SIG-M5 treated with dmso at 0.1 percent for 504 hours (cell line): ENCODE measurements at regions not wholly inside any gene's neighbourhood (a gene's known extent, or its start where the extent isn't known, plus 50 kb on each side); places are given as distances from the start of the nearest gene placed in this dataset.

Experiments
- DNase-seq: peaks from one replicate; lab custom pipeline; 2025; ENCODE audit not compliant: unreplicated experiment; lab: John Stamatoyannopoulos, UW

GRCh38 chr19:16000024-16000663 is 51.3 kb downstream of the OR10H4 start:
- DNase-seq = no peak

GRCh38 chr19:16001481-16002312 is 52.9 kb downstream of the OR10H4 start:
- DNase-seq = peak; percentile 80

DNA sequence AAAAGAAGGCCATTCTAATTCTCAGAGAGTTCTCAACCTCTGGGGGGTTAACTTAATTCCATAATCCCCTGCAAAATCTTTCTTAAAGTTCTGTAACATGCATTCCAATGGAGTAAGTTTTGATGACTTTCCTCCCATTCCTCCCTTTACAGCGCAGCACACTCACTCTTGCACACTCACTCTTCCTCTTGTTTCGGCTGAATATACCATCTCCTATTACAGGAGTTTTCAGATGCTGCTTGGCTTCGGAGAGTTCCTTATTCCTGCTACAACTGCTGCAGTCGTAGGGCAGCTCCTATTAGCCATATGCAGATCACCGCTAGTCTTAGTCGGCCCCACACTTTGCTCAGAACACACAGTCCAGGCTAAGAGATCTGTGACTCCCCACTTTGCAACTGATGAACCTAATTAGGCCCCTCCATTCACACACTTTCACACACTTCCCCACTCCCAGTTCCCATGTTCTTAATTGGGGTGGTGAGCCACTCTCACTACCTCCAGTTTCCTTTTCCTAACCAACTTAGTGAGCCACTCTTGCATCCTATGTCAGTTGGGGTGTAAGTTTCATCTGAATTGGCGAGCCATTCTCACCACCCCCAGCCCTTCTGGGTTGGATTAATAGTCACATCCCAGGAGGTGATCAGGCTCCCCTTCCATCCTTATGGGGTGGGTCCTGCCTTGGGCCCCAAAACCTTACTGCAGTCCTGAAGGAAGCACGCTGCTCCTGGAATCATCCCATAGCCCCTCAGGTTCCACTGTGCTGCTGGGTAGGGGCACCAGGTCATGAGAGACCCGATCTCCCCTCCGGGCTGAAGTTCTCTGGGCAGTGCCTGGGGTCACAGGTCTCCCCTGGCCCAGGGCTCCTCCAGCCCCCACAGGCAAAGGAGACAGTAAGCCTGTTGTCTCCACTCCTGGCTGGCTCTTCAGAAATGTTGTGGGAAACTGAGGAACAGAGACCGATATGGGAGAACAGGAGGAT is 53.9 kb downstream of the OR10H4 start:
- no peak for DNase-seq

DNA sequence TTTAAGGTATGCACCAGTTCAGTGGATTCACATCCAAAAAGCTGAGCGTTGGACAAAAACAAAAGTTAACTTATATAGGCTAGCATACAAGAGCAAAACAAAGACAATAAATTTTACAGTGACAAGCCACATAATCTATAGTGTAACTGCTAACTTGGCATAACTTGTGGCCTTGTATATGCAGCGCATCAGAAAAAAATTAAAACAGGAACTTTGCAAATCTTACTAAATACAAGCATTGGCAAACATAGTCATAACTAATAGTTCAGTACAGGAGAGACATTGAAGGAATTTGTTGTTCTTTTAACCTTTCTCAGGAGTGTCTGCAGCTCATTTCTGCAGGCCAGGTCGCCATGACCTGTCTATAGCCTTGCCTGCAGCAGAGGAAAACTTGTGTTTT is 54.6 kb downstream of the OR10H4 start:
- DNase-seq = no peak

DNA sequence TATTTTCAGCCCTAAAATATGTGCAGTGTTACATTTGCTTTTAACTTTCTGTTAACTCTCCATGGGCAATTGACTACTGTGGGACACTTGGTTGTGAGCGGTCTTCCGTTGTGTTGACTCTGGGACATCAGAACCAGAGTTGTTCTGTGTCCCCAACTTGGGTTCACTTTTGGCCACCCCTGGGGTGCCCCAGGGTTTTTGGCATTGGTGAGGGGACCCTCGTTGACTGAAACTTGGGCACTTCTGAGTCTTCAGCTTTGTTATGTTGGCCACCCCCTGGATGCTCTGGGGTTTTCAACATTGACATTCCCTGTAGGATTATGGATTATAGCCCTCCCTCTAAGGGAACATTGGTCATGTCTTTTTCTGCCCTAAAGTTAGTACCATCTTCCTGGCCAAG is 57.1 kb downstream of the OR10H4 start:
- DNase-seq = no peak

GRCh38 chr19:16012552-16012951 is 63.7 kb upstream of the TPM4 start:
- no peak for DNase-seq

DNA sequence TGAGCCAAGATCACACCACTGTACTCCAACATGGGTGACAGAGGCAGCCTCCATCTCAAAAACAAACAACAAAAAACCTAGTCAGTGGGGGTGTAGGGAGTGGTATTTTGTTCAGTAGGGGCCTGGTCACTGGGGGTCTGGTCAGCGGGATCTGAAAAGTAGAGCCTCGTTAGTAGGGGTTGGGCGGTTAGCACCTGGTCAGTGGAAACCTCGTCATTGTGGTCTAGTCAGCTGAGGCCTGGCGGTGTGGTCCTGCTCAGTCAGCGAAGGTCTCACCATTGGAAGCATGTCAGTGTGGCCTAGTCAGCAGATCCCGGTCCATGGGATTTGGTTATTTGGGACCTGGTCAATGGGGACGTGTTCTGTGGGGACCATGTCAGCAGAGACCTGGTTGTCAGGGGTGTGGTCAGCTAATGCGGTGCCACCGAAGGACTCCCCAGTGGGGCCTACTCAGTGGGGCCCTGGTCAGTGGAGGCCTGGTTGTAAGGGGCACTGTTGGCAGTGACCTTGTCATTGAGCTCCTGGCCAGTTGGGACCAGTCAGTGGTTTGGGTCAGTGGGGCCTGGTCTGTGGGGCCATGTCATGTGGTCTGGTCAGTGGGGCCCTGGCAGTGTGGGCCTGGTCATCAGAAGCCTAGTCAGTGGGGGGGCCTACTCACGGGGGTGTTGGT is 63.0 kb upstream of the TPM4 start:
- DNase-seq = no peak

DNA sequence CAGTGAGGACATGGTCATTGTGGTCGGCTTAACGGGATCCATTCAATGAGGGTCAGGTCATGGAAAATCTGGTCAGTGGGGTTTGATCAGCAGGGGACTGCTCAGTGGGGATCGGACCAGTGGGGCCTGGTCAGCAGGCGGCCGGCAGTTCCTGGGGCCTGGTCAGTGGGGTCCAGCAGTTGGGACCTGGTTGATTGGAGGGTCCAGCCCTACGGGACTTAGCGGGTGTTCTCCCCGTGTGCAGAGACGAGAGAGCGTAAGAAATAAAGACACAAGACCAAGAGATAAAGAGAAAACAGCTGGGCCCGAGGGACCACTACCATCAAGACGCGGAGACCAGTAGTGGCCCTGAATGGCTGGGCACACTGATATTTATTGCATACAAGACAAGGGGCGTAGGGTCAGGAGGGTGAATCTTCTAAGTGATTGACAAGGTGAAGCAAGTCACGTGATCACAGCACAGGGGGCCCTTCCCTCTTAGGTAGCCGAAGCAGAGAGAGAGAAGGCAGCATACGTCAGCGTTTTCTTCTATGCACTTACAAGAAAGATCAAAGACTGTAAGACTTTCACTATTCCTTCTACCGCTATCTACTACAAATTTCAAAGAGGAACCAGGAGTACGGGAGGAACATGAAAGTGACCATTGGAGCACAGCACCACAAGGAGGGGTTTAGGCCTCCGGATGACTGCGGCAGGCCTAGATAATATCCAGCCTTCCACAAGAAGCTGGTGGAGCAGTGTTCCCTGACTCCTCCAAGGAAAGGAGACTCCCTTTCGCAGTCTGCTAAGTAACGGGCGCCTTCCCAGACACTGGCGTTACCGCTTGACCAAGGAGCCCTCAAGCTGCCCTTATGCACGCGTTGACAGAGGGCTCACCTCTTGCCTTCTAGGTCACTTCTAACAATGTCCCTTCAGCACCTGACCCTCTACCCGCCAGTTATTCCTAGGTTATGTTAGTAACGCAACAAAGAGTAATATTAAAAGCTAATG is 62.1 kb upstream of the TPM4 start:
- DNase-seq = no peak

- no peak for DNase-seq
These were observed 61.1 kb upstream of the TPM4 start for GRCh38 chr19:16014923-16015804.

DNA sequence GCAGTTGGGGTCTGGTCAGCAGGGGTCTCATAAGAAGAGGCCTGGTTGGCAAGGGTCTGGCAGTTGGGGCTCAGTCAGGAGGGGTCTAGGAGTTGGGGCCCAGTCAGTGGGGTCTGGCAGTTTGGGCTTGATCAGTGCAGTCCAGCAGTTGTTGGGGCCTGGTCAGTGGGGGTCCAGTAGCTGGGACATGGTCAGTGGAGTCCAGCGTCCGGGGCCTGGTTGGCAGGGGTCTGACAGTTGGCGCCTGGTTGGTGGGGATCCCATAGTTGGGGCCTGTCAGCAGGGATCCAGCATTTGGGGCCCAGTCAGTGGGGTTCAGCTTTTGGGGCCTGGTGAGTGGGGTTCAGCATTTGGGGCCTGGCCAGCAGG is 60.5 kb upstream of the TPM4 start:
- DNase-seq = no peak

DNA sequence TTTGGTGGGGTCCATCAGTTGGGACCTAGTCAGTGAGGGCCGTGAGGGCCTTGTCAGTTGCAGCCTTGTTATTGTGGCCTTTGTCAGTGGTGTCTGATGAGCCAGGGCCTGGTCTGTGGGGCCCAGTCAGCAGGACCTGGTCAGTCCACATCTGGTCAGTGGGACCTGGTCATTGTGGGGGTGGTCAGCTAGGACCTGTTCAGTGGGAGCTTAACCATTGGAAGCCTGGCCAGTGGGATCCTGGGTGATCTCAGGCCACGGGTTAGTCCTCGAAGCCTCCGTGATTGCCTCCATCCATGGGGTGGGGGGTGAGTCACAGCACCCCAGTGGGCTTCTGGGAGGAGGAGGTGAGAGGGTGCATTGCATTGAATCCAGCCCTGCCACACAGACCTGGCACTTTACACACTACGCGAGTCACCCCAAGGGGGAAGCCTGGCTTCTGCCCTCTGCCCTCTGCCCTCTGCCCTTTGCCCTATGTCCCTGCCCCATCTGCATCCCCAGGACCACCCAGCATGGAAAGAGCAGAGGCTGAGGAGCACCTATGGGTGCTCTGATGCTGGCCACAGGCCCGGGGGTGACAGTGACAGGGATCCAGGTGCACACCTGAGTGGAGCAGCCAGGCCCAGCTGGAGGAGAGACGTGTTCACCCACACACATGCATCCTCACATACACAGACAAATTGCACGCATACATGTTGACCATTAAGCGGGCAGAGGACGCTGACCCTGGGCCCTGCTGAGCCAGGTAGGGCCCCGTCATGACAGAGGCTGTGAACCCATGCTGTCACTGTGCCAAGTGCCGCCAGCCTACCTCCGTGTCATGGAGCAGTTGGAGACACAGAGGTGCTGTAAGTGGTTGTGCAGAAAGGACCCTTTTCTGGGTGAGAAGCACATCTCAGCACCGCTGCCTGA is 59.8 kb upstream of the TPM4 start:
- DNase-seq = no peak

DNA sequence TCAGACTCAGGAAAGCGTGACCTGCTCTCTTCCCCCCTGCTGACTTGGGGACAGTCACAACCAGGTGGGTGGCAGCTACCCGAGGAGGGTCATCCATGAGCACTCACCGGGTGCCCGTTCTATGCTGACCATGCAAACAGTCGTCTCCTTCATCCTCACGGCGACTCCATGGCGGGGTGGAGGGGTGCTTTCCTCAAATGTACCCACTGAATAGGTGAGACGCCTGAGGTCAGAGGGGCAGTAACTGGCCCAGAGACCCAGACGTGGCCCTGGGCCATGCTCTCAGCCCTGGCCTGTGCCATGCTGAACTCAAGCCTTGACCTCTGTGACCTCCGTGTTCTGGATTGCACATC is 59.2 kb upstream of the TPM4 start:
- DNase-seq = no peak

DNA sequence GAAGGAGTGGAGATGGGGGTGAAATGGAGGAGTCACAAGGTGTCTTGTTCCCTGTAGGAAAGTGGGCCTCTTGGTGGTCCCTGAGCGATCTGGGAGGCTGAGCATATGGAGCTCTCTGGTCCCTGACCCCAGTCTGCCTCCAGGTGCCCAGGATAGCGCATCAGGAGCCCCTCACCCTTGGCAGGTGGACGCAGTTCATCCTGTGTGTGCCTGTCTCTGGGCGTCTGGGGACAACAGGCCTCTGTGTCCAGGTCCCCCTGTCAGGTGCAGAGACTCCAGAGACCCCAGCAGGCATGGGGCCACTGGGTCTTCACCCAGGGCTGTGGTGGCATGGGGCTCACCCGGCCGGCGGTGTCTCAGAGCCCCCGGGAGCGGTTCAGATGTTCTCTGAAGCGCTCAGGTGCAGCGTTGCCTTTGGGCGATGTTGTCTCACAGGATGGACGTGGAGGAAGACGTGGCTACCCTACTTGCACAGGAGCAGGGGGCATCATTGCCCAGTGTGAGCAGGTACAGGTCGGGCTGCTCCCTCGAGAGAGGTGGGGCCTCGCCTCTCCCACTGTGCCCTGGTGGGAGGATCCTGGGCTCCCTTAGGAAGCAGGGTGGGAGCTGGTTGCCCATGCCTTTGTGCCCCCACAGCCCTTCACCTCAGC is 58.1 kb upstream of the TPM4 start:
- no peak for DNase-seq

DNA sequence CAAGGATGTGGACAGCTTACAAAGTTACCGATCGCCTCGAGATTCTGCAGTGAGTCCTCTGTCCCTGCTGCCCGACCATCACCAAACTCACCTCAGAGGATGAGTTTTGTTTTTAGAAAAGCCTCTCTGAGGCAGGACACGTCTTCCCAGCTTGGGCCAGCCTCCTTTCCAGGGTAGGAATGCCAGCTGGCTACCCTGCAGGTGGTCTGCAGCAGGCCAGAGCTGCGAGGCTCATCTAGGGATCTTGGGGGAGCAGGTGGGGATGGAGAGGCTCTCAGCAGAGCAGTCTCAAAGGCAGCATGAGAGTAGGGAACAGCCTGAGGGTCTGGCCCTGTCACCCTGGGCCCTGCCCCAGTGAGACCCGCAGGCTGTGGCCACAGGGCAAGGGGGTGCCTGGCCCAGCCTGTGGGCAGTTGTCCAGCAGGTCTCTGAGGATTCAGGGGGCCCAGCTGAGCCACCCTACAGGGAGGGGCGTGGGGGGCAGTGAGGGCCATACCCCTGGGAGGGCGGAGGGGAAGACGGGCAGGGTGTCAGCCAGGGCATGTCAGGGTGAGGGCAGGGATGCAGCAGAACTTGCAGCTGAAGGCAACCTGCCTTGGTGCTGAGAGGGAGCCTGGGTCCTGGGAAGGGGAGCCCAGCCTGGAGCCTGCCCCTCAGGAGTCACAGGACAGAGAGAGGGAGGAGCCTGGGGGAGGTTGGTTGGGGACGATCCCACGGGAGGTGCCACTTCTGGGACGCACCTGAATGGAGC is 57.3 kb upstream of the TPM4 start:
- no peak for DNase-seq

- DNase-seq = no peak
These were observed 56.4 kb upstream of the TPM4 start for GRCh38 chr19:16019691-16020448.

GRCh38 chr19:16021796-16022195 is 54.5 kb upstream of the TPM4 start:
- DNase-seq = no peak
